Lung (tissue), 11 donors: ENCODE measurements at regions not wholly inside any gene's neighbourhood (a gene's known extent, or its start where the extent isn't known, plus 50 kb on each side); places are given as distances from the start of the nearest gene placed in this dataset.

Source experiments
- ATAC-seq: fragments of 200-7000 bp; cut with Tn5 transposase; one replicate; pipeline ENCODE4 v1.9.1; 2020; ENCODE audit warnings: moderate number of reproducible peaks; ENCODE audit not compliant: insufficient read depth, low FRiP score
- DNase-seq, 3 donors: peaks; one replicate each; pipeline ENCODE4 v3.0.0-alpha.2; 2013 to 2017
- H3K27ac ChIP-seq, 2 donors: one replicate each; pipeline ENCODE4 v1.5.1; 2013; ENCODE audit warnings: mild to moderate bottlenecking in 2 of 2, moderate library complexity in 2 of 2, control low read depth in 1 of 2, inconsistent platforms in 1 of 2, low read depth in 1 of 2, low read length in 1 of 2
- H3K27me3 ChIP-seq, 3 donors: one replicate each; pipeline ENCODE4 v1.5.1; 2013; ENCODE audit warnings: low read length in 2 of 3; ENCODE audit not compliant: control insufficient read depth in 3 of 3, insufficient read depth in 3 of 3
- H3K36me3 ChIP-seq, 4 donors: one replicate each; pipeline ENCODE4 v1.5.1; 2013; ENCODE audit warnings: low read length in 4 of 4, mild to moderate bottlenecking in 1 of 4, moderate library complexity in 1 of 4; ENCODE audit not compliant: control insufficient read depth in 4 of 4, insufficient read depth in 4 of 4
- H3K4me1 ChIP-seq, 5 donors: one replicate each; pipeline ENCODE4 v1.5.1; 2013; ENCODE audit warnings: low read length in 5 of 5, mild to moderate bottlenecking in 2 of 5, moderate library complexity in 1 of 5; ENCODE audit not compliant: control insufficient read depth in 5 of 5, insufficient read depth in 5 of 5
- H3K4me3 ChIP-seq: one replicate; pipeline ENCODE4 v1.5.1; 2013; ENCODE audit warnings: mild to moderate bottlenecking, control low read depth, moderate library complexity
- H3K9ac ChIP-seq, 2 donors: one replicate each; pipeline ENCODE4 v1.5.1; 2013; ENCODE audit warnings: low read length in 2 of 2, control low read depth in 1 of 2; ENCODE audit not compliant: insufficient read depth in 1 of 2
- H3K9me3 ChIP-seq, 4 donors: one replicate each; pipeline ENCODE4 v1.5.1; 2013; ENCODE audit warnings: low read length in 3 of 4, mild to moderate bottlenecking in 1 of 4, moderate library complexity in 1 of 4; ENCODE audit not compliant: control insufficient read depth in 4 of 4, insufficient read depth in 3 of 4
- WGBS, 2 donors: extraction: QIAGEN DNeasy Blood & Tissue Kit; methylation state at CpG; one replicate each; pipeline ENCODE4 v1.1.7; 2013; 5-methylcytosine and 5-hydroxymethylcytosine counted together
- TF ChIP-seq, protein P1 (sequence below): IDR thresholded peaks from 2 replicates; pipeline ENCODE4 v1.5.1; 2012; ENCODE audit warnings: mild to moderate bottlenecking; ENCODE audit errors: control extremely low read depth, extremely low read depth
- donor health status: control.
- donor health status: control.
- donor health status: Bipolar disorder and iron deficiency.
- donor health status: healthy.
- donor health status: DM: yes; HTN: yes; CAD: no.

- no peak overlapping the region for H3K4me3 ChIP-seq
- peak in 2 of 3 donors; percentile 6 to 12 for DNase-seq
- no peak for ATAC-seq
- no peaks in the 10 kb centered on the region for H3K4me1 ChIP-seq
- 49 to 53% methylated on average over 5 of the region's 5 CpGs for WGBS, 2 donors
- H3K27ac ChIP-seq = no peak overlapping the region
- TF ChIP-seq, protein P1, sequence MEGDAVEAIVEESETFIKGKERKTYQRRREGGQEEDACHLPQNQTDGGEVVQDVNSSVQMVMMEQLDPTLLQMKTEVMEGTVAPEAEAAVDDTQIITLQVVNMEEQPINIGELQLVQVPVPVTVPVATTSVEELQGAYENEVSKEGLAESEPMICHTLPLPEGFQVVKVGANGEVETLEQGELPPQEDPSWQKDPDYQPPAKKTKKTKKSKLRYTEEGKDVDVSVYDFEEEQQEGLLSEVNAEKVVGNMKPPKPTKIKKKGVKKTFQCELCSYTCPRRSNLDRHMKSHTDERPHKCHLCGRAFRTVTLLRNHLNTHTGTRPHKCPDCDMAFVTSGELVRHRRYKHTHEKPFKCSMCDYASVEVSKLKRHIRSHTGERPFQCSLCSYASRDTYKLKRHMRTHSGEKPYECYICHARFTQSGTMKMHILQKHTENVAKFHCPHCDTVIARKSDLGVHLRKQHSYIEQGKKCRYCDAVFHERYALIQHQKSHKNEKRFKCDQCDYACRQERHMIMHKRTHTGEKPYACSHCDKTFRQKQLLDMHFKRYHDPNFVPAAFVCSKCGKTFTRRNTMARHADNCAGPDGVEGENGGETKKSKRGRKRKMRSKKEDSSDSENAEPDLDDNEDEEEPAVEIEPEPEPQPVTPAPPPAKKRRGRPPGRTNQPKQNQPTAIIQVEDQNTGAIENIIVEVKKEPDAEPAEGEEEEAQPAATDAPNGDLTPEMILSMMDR = no peak
- no peak overlapping the region for H3K9ac ChIP-seq
- no peaks in the 10 kb centered on the region for H3K27me3 ChIP-seq
- H3K36me3 ChIP-seq = no peaks in the 10 kb centered on the region
- no peaks in the 10 kb centered on the region for H3K9me3 ChIP-seq
Measured at GRCh38 chr6:82589509-82590206, 226.0 kb downstream of the TPBG start.

DNA sequence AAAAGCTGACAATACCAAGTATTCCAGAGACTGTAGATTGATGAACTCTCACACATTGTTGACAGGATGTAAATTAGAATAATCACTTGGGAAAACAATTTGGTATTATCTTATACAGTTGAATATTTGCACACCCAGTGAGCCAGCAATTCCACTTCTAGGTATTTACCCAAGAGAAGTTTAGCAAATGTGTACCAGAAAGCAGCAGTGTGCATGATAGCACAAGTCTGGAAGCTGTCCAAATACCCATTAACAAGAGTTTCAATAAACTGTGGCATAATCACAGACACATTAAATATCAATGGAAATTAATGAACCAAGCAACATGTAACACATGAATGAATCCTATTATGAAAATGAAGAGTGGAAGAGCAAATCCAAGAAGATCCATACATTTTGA lies 233.6 kb downstream of the TPBG start:
- no peaks in the 10 kb centered on the region for H3K27me3 ChIP-seq
- no peaks in the 10 kb centered on the region for H3K4me1 ChIP-seq
- no peak overlapping the region for H3K9ac ChIP-seq
- H3K36me3 ChIP-seq = no peaks in the 10 kb centered on the region
- H3K4me3 ChIP-seq = no peak overlapping the region
- DNase-seq (no peak), ATAC-seq (no peak)
- no peak overlapping the region for H3K27ac ChIP-seq
- no peaks in the 10 kb centered on the region for H3K9me3 ChIP-seq
- TF ChIP-seq, protein P1 = no peak

GRCh38 chr6:82602776-82603175 lies 239.2 kb downstream of the TPBG start:
- H3K4me1 ChIP-seq = no peaks in the 10 kb centered on the region
- 63 to 78% methylated on average over 4 of the region's 4 CpGs for WGBS, 2 donors
- H3K9ac ChIP-seq = no peak overlapping the region
- no peak overlapping the region for H3K4me3 ChIP-seq
- H3K27ac ChIP-seq = no peak overlapping the region
- H3K27me3 ChIP-seq = no peaks in the 10 kb centered on the region
- DNase-seq = no peak
- no peaks in the 10 kb centered on the region for H3K9me3 ChIP-seq
- no peaks in the 10 kb centered on the region for H3K36me3 ChIP-seq
- TF ChIP-seq, protein P1 = no peak
- ATAC-seq = no peak

- TF ChIP-seq, protein P1 = no peak
- Histone ChIP-seq H3K36me3 (no peaks in the 10 kb centered on the region), H3K4me3 (no peak overlapping the region), H3K9ac (no peak overlapping the region), H3K27me3 (no peaks in the 10 kb centered on the region), H3K27ac (no peak overlapping the region), H3K4me1 (no peaks in the 10 kb centered on the region), H3K9me3 (no peaks in the 10 kb centered on the region)
- no peak for ATAC-seq
- DNase-seq = no peak
- 64 to 86% methylated on average over 1 of the region's 1 CpG for WGBS, 2 donors
Measured at GRCh38 chr6:82603871-82604270, 240.3 kb downstream of the TPBG start.
